GM08714 (cell line): ENCODE measurements at regions not wholly inside any gene's neighbourhood (a gene's known extent, or its start where the extent isn't known, plus 50 kb on each side); places are given as distances from the start of the nearest gene placed in this dataset.

Experiments
- H3K4me3 ChIP-seq: fragments of 200-500 bp; sonication (Bioruptor generic); 2 replicates; pipeline ENCODE4 v1.5.1; 2014; ENCODE audit warnings: mild to moderate bottlenecking, low read length, inconsistent platforms
- ZNF274 ChIP-seq: IDR thresholded peaks from 2 replicates; pipeline ENCODE4 v1.6.1; 2012; ENCODE audit warnings: mild to moderate bottlenecking, low read depth, low read length

DNA sequence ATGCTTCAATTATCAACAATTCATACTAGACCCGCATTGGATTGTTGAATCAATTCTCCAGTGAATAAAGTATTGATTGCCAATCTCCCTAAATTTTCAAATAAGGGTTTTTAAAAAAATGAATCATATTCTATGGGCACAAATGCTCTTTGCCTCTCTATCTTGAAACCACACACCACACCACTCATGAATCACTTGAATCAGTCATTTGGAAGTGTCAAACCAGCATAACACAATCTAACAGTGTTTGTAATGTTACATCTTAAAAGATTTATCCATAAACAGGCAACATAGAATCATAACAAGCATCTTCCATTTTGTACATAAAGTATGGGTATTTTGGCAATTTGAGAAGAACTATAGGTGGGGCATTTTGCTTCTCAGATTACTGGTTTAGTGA is 219.5 kb upstream of the MIR17HG start:
- H3K4me3 ChIP-seq: no peak overlapping the region
- TF ChIP-seq ZNF274: no peak

GRCh38 chr13:91132381-91132780 is 215.1 kb upstream of the MIR17HG start:
- no peak overlapping the region for H3K4me3 ChIP-seq
- TF ChIP-seq ZNF274: no peak

- no peak overlapping the region for H3K4me3 ChIP-seq
- TF ChIP-seq ZNF274: no peak
These were observed 214.7 kb upstream of the MIR17HG start for GRCh38 chr13:91132786-91133185.

DNA sequence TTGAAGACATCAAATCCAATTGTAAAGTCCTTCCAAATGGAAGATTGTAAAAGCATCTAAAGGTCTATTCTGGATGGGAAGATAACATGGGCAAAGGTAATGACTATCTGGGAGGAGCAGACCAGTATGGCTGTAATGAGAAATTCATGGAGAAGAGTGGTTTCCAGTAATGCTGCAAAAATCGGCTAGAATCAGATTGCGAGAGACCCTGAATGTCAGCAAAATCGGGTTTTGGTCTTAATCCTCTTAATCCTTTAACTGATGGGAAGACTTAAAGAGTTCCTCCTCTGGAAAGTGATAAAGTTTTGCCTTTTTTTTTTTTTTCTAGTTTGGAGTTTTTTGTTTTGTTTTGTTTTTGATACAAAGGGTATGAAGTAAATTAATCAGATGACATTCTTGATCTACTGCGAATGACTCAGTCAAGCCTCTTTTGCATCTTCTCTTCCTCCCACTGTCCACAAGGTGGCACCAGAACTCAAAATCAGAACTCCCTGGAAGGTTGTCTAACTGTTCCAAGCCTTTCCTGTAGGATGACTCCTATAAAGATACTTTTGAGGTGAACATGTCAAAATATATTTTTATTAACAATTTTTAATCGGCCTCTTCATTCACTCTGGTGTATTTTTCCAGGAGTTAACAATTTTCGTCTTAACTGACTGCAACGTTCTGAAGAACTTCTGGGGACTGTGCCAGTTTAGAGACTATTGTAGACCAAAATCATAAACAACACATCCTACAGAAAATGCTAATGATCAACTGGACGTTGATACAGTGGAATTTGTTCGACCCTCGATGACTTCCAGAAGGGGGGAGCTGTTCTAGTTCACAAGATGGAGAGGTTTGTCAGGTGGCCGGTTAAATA is 213.3 kb upstream of the MIR17HG start:
- TF ChIP-seq ZNF274: no peak

DNA sequence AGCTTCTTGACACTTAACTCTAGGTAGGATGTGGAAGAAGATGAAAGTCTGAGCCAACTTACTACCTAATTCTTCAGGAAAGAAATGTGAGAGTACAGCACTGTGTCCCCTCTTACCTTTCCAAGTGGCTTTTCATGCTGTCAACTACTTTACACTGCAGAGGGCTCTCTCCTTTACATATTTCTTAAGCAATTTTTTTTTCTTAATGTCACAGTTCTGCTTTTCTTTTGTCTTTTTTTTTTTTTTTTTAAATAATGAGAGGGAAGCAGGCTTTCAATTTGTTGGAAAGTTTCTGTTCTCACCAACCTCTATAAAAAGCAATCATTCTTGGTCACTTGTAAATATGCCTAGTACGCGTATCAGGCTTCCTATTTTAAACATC is 212.7 kb upstream of the MIR17HG start:
- no peak overlapping the region for H3K4me3 ChIP-seq
- TF ChIP-seq ZNF274: no peak

More for the DNA sequence above, 213.3 kb upstream of the MIR17HG start:
- no peak overlapping the region for H3K4me3 ChIP-seq

GRCh38 chr13:91135376-91135775 is 212.1 kb upstream of the MIR17HG start:
- no peak for TF ChIP-seq ZNF274
- H3K4me3 ChIP-seq: no peak overlapping the region

DNA sequence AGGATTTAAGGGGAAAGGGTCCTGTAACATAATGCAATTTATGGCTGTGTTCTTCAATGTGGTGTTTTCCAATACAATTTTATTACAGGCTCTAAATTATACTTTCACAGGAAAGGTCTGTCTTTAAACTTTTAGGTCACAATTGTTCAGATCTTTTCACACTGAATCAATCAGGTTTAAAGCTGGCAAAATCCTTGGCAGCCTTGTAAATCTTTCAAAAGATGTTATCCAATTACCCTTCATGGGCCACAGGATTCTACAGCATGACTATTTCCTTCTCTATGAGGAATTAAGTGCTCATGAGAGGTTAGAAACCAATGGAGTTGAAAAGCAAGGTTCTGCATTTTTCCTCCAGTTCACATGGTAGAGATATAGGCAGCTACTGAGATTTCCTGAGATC is 211.5 kb upstream of the MIR17HG start:
- no peak overlapping the region for H3K4me3 ChIP-seq
- no peak for TF ChIP-seq ZNF274

GRCh38 chr13:91136806-91137205 is 210.7 kb upstream of the MIR17HG start:
- H3K4me3 ChIP-seq: no peak overlapping the region
- no peak for TF ChIP-seq ZNF274

- TF ChIP-seq ZNF274: no peak
- no peak overlapping the region for H3K4me3 ChIP-seq
These were observed 208.3 kb upstream of the MIR17HG start for GRCh38 chr13:91139232-91139631.

- no peak overlapping the region for H3K4me3 ChIP-seq
These were observed 205.9 kb upstream of the MIR17HG start for GRCh38 chr13:91141543-91142061.

DNA sequence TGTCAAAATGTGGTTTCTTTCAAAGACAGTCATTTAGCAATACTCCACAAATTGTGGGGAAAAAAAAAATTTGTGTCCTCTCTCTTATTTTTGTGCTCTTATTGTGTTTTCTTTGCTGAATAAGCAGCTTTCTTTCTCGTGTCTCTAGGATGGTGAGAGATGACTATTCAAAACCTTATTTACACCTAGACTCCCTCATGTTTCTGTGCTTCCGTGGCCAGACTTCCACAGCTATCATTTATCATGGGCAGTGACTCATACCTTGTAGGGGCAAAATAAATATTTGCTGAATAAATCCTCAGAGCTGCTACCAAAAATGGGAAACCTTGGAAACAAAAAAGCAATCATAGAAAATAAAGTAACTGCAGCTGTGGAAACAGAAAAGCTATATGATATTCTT is 204.9 kb upstream of the MIR17HG start:
- no peak overlapping the region for H3K4me3 ChIP-seq
- TF ChIP-seq ZNF274: no peak

More at GRCh38 chr13:91141543-91142061, 205.9 kb upstream of the MIR17HG start:
- TF ChIP-seq ZNF274: no peak

GRCh38 chr13:91144054-91144453 is 203.4 kb upstream of the MIR17HG start:
- no peak overlapping the region for H3K4me3 ChIP-seq
- no peak for TF ChIP-seq ZNF274

GRCh38 chr13:91144486-91144885 is 203.0 kb upstream of the MIR17HG start:
- no peak overlapping the region for H3K4me3 ChIP-seq
- TF ChIP-seq ZNF274: no peak

DNA sequence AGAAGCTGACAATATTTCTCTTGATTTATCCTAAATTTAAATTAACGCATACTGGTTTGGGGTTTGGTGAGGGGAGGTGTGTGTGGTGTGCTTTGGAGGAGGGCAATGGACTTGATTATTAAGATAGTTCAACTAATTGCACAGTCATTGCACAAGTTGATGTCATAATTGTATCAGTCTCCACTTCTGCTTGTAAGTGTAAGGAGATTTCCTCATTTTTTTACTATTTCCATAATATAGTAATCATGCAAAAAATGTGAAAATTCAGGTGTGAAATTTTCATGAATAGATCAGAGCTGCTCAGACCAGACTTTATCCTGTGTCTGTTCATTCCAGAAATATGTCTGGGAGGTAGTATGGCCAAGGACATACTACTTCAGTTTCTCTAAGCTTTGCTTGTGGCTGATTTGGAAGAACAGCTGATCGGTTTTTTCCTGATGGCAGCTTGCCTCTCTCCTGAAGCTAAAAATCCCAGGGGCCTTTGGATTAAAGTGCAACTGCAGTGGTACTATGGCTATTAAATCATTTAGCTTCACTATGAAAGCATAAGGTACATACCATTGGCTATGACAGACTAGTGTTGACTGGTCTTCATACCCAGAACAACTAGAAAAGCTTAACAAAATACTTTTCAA is 201.8 kb upstream of the MIR17HG start:
- no peak overlapping the region for H3K4me3 ChIP-seq
- TF ChIP-seq ZNF274: no peak

- no peak for TF ChIP-seq ZNF274
- no peak overlapping the region for H3K4me3 ChIP-seq
These were observed 200.9 kb upstream of the MIR17HG start for GRCh38 chr13:91146601-91147000.
